Epithelial cell of esophagus (primary cell): ENCODE measurements at regions not wholly inside any gene's neighbourhood (a gene's known extent, or its start where the extent isn't known, plus 50 kb on each side); places are given as distances from the start of the nearest gene placed in this dataset.
A peak's percentile ranks its signal among the peaks of the same experiment; 100 is the strongest.
"Not testable (repeated sequence)": the region's sequence is repeated elsewhere in the genome, so short reads cannot be mapped to it uniquely, and the experiment has no call there.

Experiments
- DNase-seq: peaks from one replicate; pipeline ENCODE4 v3.0.0; 2010; ENCODE audit warnings: low read depth
- H3K4me3 ChIP-seq: 2 replicates; pipeline ENCODE4 v1.5.1; 2011; ENCODE audit warnings: mild to moderate bottlenecking, low read length, control low read depth
- CTCF ChIP-seq: IDR thresholded peaks from 2 replicates; pipeline ENCODE4 v1.5.1; 2011; ENCODE audit warnings: low read depth, mild to moderate bottlenecking, low read length, control low read depth, inconsistent platforms; ENCODE audit not compliant: insufficient read depth; ENCODE audit errors: missing control alignments

- no peak for DNase-seq
- no peak overlapping the region for H3K4me3 ChIP-seq
- TF ChIP-seq CTCF = no peak
Observed at GRCh38 chr2:175277772-175278171, 96.3 kb upstream of the ATP5MC3 start.

- no peak for TF ChIP-seq CTCF
- DNase-seq = no peak
- H3K4me3 ChIP-seq = no peak overlapping the region
Observed at GRCh38 chr2:175275539-175275938, 94.0 kb upstream of the ATP5MC3 start.

- TF ChIP-seq CTCF = no peak
- DNase-seq = no peak
- H3K4me3 ChIP-seq = no peak overlapping the region
Observed at GRCh38 chr2:175259164-175259563, 77.7 kb upstream of the ATP5MC3 start.

- no peak for DNase-seq
- TF ChIP-seq CTCF = no peak
- H3K4me3 ChIP-seq = no peak overlapping the region
Observed at GRCh38 chr2:175256806-175257585, 75.5 kb upstream of the ATP5MC3 start.

- H3K4me3 ChIP-seq, DNase-seq: not testable (repeated sequence)
Observed at GRCh38 chr2:175256391-175256790, 74.9 kb upstream of the ATP5MC3 start.

GRCh38 chr2:175253871-175254270 is 72.4 kb upstream of the ATP5MC3 start:
- TF ChIP-seq CTCF = no peak
- no peak for DNase-seq
- no peak overlapping the region for H3K4me3 ChIP-seq

GRCh38 chr2:175251425-175252041 is 70.0 kb upstream of the ATP5MC3 start:
- TF ChIP-seq CTCF = peak; percentile 67
- no peak overlapping the region for H3K4me3 ChIP-seq
- DNase-seq = peak; percentile 50
